ENCODE measurements at regions not wholly inside any gene's neighbourhood (a gene's known extent, or its start where the extent isn't known, plus 50 kb on each side); places are given as distances from the start of the nearest gene placed in this dataset.

DNA sequence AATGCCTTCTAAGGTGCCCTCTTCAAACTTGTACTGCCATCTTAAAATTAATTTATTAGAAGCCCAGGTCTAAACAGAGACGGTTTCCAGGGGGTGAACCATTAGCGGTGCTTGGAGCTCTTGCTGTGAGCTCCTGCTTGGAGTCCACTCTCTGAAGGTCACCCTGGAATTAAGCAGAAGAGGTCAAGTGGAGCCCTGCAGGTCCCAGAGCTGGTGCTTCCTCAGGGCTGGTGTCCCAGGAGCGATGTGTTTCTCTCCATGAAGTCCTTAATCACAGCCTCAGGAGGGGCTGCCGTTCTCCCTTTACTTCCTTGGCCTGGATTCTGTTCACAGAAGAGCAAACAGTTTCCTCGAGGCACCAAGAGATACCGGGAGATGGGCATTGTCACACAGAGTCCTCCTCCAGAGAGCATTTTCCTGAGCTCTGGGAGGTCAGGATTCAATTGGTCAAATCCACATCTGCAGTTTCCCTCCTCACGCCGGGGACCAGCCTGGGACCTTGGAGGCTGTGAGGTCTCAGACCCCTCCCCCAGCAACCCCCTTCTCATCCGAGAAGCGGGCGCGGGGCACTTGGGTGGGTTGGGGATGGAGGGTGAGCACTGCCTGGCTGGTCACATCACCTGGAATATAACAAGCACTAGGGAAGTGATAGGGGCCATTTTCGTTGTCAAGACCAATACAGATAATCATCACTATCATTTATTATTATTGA is 310.4 kb downstream of the AJAP1 start:
- intact Hi-C loops (cut with micrococcal nuclease) = no loop called here
- Histone ChIP-seq H3K9me3 (ENCODE audit: control insufficient read depth in 1 of 2, insufficient read depth in 1 of 2, low read depth in 1 of 2, low read length in 2 of 2) (no peaks in the 10 kb centered on the region; a peak in 1 of 4 replicates), H3K4me1 (ENCODE audit: control insufficient read depth in 1 of 2, insufficient read depth in 2 of 2, low read length in 2 of 2) (no peaks in the 10 kb centered on the region), H3K27ac (ENCODE audit: low read depth, low read length) (no peak overlapping the region), H3K9me2 (ENCODE audit: insufficient read depth) (no peaks in the 10 kb centered on the region), H3K36me3 (ENCODE audit: control insufficient read depth in 1 of 2, insufficient read depth in 2 of 2, low read length in 2 of 2) (no peaks in the 10 kb centered on the region), H3K9ac (ENCODE audit: low read length) (no peak overlapping the region), H3K4me3 (replicated peaks in 1 of 2; ENCODE audit: low read depth in 1 of 2, low read length in 2 of 2) (no peak overlapping the region), H4K20me1 (ENCODE audit: insufficient read depth) (no peaks in the 10 kb centered on the region), H2AFZ (ENCODE audit: low read depth, low read length, poor library complexity, severe bottlenecking) (no peak overlapping the region), H3K27me3 (ENCODE audit: insufficient read depth, low read length) (no peaks in the 10 kb centered on the region), H3K79me2 (ENCODE audit: insufficient read depth, low read length) (no peaks in the 10 kb centered on the region), H3K4me2 (ENCODE audit: low read length) (no peak overlapping the region)
- no peak for DNase-seq (ENCODE audit: low read depth, low spot score)
- ChIA-PET CTCF (no interaction called here), RAD21 (ENCODE audit: low non-redundant PET in 1 of 2, low total read pairs in 2 of 2, uncharacterized antibody in 2 of 2, unreplicated experiment in 2 of 2) (no interaction called here), POLR2A (no interaction called here)
- TF ChIP-seq TCF7L2 (IDR thresholded peaks at IDR 0.05; ENCODE audit: borderline replicate concordance, extremely low read depth, insufficient read depth, insufficient read length) (no peak), SRF (IDR thresholded peaks at IDR 0.05; ENCODE audit: low read depth) (no peak), POLR2AphosphoS5 (IDR thresholded peaks at IDR 0.05; ENCODE audit: low read depth, low read length) (no peak), CBX3 (IDR thresholded peaks at IDR 0.05; ENCODE audit: low read depth) (no peak)
- TF ChIP-seq, protein P1, sequence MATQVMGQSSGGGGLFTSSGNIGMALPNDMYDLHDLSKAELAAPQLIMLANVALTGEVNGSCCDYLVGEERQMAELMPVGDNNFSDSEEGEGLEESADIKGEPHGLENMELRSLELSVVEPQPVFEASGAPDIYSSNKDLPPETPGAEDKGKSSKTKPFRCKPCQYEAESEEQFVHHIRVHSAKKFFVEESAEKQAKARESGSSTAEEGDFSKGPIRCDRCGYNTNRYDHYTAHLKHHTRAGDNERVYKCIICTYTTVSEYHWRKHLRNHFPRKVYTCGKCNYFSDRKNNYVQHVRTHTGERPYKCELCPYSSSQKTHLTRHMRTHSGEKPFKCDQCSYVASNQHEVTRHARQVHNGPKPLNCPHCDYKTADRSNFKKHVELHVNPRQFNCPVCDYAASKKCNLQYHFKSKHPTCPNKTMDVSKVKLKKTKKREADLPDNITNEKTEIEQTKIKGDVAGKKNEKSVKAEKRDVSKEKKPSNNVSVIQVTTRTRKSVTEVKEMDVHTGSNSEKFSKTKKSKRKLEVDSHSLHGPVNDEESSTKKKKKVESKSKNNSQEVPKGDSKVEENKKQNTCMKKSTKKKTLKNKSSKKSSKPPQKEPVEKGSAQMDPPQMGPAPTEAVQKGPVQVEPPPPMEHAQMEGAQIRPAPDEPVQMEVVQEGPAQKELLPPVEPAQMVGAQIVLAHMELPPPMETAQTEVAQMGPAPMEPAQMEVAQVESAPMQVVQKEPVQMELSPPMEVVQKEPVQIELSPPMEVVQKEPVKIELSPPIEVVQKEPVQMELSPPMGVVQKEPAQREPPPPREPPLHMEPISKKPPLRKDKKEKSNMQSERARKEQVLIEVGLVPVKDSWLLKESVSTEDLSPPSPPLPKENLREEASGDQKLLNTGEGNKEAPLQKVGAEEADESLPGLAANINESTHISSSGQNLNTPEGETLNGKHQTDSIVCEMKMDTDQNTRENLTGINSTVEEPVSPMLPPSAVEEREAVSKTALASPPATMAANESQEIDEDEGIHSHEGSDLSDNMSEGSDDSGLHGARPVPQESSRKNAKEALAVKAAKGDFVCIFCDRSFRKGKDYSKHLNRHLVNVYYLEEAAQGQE (IDR thresholded peaks at IDR 0.05; ENCODE audit: low read depth) = no peak
- TF ChIP-seq, protein P2, sequence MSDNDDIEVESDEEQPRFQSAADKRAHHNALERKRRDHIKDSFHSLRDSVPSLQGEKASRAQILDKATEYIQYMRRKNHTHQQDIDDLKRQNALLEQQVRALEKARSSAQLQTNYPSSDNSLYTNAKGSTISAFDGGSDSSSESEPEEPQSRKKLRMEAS (IDR thresholded peaks at IDR 0.05) = no peak
- no peak for ATAC-seq
- BruUV-seq (replicated peaks) = no TSS peak

Data from HCT116 (cell line).